Spleen (tissue), 11 donors: ENCODE measurements at regions not wholly inside any gene's neighbourhood (a gene's known extent, or its start where the extent isn't known, plus 50 kb on each side); places are given as distances from the start of the nearest gene placed in this dataset.

ENCODE experiments used
- DNase-seq: peaks from one replicate; pipeline ENCODE4 v3.0.0-alpha.2; 2020
- H3K27ac ChIP-seq, 8 donors: fragments of 200-600 bp; sonication (generic) in 7 of 8; 1 replicate in 4 of 8; 2 replicates in 4 of 8; pipeline versions ENCODE4 v1.5.0 to v1.8.0; 2016 to 2021; ENCODE audit warnings: inconsistent platforms in 4 of 8, mild to moderate bottlenecking in 4 of 8, moderate library complexity in 1 of 8
- H3K27me3 ChIP-seq, 7 donors: fragments of 200-600 bp; sonication (generic) in 6 of 7; replicated peaks in 1 of 7; 1 replicate in 4 of 7; 2 replicates in 3 of 7; pipeline versions ENCODE4 v1.5.0 to v1.8.0; 2016 to 2021; ENCODE audit warnings: inconsistent platforms in 3 of 7, mild to moderate bottlenecking in 1 of 7
- H3K36me3 ChIP-seq, 6 donors: fragments of 200-600 bp; sonication (generic) in 5 of 6; 1 replicate in 4 of 6; 2 replicates in 2 of 6; pipeline versions ENCODE4 v1.5.0 to v1.8.0; 2016 to 2021; ENCODE audit warnings: inconsistent platforms in 2 of 6
- H3K4me1 ChIP-seq, 6 donors: fragments of 200-600 bp; sonication (generic) in 5 of 6; 1 replicate in 3 of 6; 2 replicates in 3 of 6; pipeline versions ENCODE4 v1.5.0 to v1.8.0; 2016 to 2021; ENCODE audit warnings: inconsistent platforms in 3 of 6
- H3K4me3 ChIP-seq, 8 donors: fragments of 200-600 bp; sonication (generic) in 7 of 8; 1 replicate in 4 of 8; 2 replicates in 4 of 8; pipeline versions ENCODE4 v1.5.0 to v1.8.0; 2016 to 2021; ENCODE audit warnings: inconsistent platforms in 4 of 8, mild to moderate bottlenecking in 4 of 8, moderate library complexity in 2 of 8
- H3K9me3 ChIP-seq, 8 donors: fragments of 200-600 bp; sonication (generic) in 7 of 8; 1 replicate in 4 of 8; 2 replicates in 4 of 8; pipeline versions ENCODE4 v1.5.0 to v1.8.0; 2016 to 2021; ENCODE audit warnings: inconsistent platforms in 4 of 8
- POLR2A ChIP-seq, 3 donors: fragments of 450-650 bp; IDR thresholded peaks; one replicate each; pipeline ENCODE4 v1.5.1; 2017; ENCODE audit warnings: antibody characterized with exemption in 3 of 3, mild to moderate bottlenecking in 1 of 3
- POLR2AphosphoS5 ChIP-seq, 3 donors: sonication (generic); formaldehyde crosslinking; IDR thresholded peaks; one replicate each; pipeline ENCODE4 v1.5.1; 2017; ENCODE audit warnings: antibody characterized with exemption in 3 of 3
- WGBS, 5 donors: extraction: QIAGEN DNeasy Blood & Tissue Kit in 3 of 5; methylation state at CpG; one replicate each; pipeline versions ENCODE4 v1.1.5 to v1.1.7; 2013 to 2018; 5-methylcytosine and 5-hydroxymethylcytosine counted together
- intact Hi-C: fragments of 100-400 bp; cut with DNase I; formaldehyde crosslinking; loops from one replicate; pipeline ENCODE4 v1.15.0; 2023; ENCODE audit warnings: low total_unique reads
- TF ChIP-seq, protein P1 (sequence below), 11 experiments: fragments of 200-600 bp in 7 of 11; fragments of 450-650 bp in 4 of 11; sonication (generic) in 4 of 11; IDR thresholded peaks in 8 of 11; conservative IDR thresholded peaks in 3 of 11; 1 replicate in 7 of 11; 2 replicates in 4 of 11; pipeline versions ENCODE4 v1.4.0 to v1.8.0; 2016 to 2021; ENCODE audit warnings: antibody characterized with exemption in 11 of 11, inconsistent platforms in 4 of 11, mild to moderate bottlenecking in 1 of 11
- donor health status: healthy with polysubstance abuse.
- donor health status: DM: no; HTN: no; CAD: no; lungs with moderate emphysema.
- donor health status: DM: no; HTN: no; CAD: no.
- donor health status: Bipolar disorder and iron deficiency.
- donor health status: healthy.
- donor health status: DM: no; HTN: no; CAD: no.
- donor health status: DM: yes; HTN: yes; CAD: no.

DNA sequence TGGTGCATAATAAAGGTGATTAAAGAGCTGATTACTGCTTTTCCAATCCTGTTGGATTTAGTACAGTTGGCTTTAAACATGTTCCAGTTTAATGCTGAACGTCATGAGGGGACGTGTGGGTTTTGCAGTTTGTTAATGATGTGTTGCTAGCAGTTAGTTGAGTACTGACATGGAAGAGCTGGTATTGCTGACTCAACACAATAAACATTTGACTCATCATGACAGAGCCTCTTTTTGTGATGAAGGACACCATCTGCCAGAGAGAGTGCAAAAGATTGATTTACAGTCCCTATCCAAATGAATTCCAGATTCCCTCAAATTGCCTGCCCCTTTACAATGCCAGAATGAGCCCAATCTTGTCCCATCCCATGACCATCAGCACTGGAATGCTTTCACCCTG lies 346.2 kb upstream of the PRICKLE1 start:
- H3K36me3 ChIP-seq, result no peaks in the 10 kb centered on the region
- no peak overlapping the region for H3K27ac ChIP-seq
- intact Hi-C loops, result no loop called here
- TF ChIP-seq POLR2A (IDR thresholded peaks at IDR 0.05) (no peak), POLR2AphosphoS5 (IDR thresholded peaks at IDR 0.05) (no peak)
- TF ChIP-seq, protein P1, sequence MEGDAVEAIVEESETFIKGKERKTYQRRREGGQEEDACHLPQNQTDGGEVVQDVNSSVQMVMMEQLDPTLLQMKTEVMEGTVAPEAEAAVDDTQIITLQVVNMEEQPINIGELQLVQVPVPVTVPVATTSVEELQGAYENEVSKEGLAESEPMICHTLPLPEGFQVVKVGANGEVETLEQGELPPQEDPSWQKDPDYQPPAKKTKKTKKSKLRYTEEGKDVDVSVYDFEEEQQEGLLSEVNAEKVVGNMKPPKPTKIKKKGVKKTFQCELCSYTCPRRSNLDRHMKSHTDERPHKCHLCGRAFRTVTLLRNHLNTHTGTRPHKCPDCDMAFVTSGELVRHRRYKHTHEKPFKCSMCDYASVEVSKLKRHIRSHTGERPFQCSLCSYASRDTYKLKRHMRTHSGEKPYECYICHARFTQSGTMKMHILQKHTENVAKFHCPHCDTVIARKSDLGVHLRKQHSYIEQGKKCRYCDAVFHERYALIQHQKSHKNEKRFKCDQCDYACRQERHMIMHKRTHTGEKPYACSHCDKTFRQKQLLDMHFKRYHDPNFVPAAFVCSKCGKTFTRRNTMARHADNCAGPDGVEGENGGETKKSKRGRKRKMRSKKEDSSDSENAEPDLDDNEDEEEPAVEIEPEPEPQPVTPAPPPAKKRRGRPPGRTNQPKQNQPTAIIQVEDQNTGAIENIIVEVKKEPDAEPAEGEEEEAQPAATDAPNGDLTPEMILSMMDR (IDR thresholded peaks at IDR 0.05 in 8 of 11, conservative IDR thresholded peaks at IDR 0.05 in 3 of 11), result no peak
- WGBS, 5 donors, result 75 to 90% (median 80%) methylated on average over 2 of the region's 2 CpGs
- no peak overlapping the region for H3K4me3 ChIP-seq
- no peaks in the 10 kb centered on the region for H3K27me3 ChIP-seq
- no peaks in the 10 kb centered on the region for H3K4me1 ChIP-seq
- no peak for DNase-seq
- H3K9me3 ChIP-seq, result peaks cover 0 to 27% (median 18%) of the 10 kb centered on the region in 8 donors

DNA sequence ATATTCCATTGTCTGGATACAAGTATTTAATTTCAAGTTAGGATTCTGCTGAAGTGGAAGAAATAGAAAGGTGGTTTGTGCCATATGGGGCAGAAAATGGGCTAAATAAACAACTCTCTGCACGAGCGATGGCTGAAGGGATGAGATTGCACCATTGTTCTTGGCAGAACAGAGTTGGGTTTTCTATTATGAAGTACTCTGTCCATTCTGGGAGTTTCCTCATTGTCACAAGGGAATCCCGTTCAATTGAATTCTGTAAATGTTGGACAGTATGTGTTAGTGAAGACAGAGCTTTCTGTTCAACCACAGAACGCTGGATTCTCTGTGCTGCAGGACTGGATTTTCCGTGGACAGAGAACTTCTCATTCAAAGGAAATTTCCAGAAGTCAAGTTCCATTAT lies 345.5 kb upstream of the PRICKLE1 start:
- DNase-seq, result no peak
- intact Hi-C loops, result no loop called here
- H3K9me3 ChIP-seq, result peaks cover 0 to 20% (median 17%) of the 10 kb centered on the region in 8 donors
- TF ChIP-seq, protein P1 (IDR thresholded peaks at IDR 0.05 in 8 of 11, conservative IDR thresholded peaks at IDR 0.05 in 3 of 11), result no peak
- no peak for TF ChIP-seq POLR2A (IDR thresholded peaks at IDR 0.05)
- no peak for TF ChIP-seq POLR2AphosphoS5 (IDR thresholded peaks at IDR 0.05)
- no peak overlapping the region for H3K4me3 ChIP-seq
- 83 to 94% (median 85%) methylated on average over 5 of the region's 5 CpGs for WGBS, 5 donors
- no peaks in the 10 kb centered on the region for H3K36me3 ChIP-seq
- no peaks in the 10 kb centered on the region for H3K4me1 ChIP-seq
- H3K27me3 ChIP-seq, result no peaks in the 10 kb centered on the region
- H3K27ac ChIP-seq, result no peak overlapping the region

DNA sequence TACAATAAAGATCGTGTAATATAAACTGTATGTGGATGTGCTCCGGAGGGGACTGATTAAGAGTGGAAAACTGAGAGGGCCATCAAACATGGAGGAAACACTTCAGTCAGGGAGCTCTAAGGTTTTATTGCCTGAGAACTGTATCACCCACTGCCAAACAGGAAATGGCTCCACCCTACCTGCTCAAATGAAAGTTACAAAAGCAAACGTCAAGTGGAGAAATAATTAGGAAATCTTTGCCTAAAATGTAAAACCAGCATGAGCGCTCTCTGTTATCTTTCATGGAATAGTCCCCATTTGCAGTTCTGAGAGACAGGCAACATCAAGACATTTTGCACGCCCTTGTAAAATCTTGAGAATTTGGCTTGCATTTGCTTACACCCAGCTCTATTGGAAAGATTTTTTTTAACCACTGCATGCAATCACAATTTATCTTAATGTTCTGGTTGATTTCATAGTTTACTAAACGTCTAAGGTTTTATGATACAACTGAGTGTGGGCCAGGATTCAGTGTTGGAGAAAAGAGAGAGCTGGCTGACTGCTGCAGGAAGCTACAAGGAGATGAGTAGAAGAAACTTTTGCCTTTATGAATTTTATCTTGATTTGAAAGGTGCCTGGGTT lies 344.0 kb upstream of the PRICKLE1 start:
- no peak for TF ChIP-seq POLR2AphosphoS5 (IDR thresholded peaks at IDR 0.05)
- TF ChIP-seq, protein P1 (IDR thresholded peaks at IDR 0.05 in 8 of 11, conservative IDR thresholded peaks at IDR 0.05 in 3 of 11), result no peak
- no peak for TF ChIP-seq POLR2A (IDR thresholded peaks at IDR 0.05)
- WGBS, 5 donors, result 57 to 77% (median 69%) methylated on average over 6 of the region's 6 CpGs
- peaks cover 0 to 5% (median 3%) of the 10 kb centered on the region in 8 donors for H3K9me3 ChIP-seq
- no peak for DNase-seq
- H3K4me1 ChIP-seq, result no peaks in the 10 kb centered on the region
- H3K36me3 ChIP-seq, result no peaks in the 10 kb centered on the region
- no peak overlapping the region for H3K4me3 ChIP-seq
- no peaks in the 10 kb centered on the region for H3K27me3 ChIP-seq
- intact Hi-C loops, result no loop called here
- H3K27ac ChIP-seq, result no peak overlapping the region

DNA sequence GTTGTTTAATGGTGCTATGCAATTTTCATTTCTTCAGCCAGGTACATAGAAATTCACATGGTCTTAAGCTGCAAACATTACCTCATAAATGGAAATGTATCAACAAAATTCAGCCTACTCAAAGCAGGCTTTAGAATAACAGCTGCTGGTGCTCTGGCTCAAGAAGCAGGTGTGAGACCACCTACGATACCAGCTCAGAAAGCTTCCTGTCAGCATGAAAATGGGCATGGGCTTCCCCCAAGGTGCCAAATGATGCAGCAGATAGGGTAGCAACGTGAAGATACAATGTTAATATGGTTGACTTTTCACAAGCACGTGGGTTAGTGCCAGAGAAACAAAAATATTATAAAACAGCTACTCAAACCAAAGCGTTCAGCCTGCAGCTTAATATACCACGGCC lies 343.4 kb upstream of the PRICKLE1 start:
- no peak overlapping the region for H3K4me3 ChIP-seq
- H3K9me3 ChIP-seq, result no peaks in the 10 kb centered on the region
- H3K27ac ChIP-seq, result no peak overlapping the region
- intact Hi-C loops, result no loop called here
- H3K27me3 ChIP-seq, result no peaks in the 10 kb centered on the region
- 68 to 86% (median 80%) methylated on average over 5 of the region's 5 CpGs for WGBS, 5 donors
- no peak for DNase-seq
- H3K4me1 ChIP-seq, result no peaks in the 10 kb centered on the region
- H3K36me3 ChIP-seq, result no peaks in the 10 kb centered on the region
- TF ChIP-seq POLR2AphosphoS5 (IDR thresholded peaks at IDR 0.05), result no peak
- TF ChIP-seq, protein P1 (IDR thresholded peaks at IDR 0.05 in 8 of 11, conservative IDR thresholded peaks at IDR 0.05 in 3 of 11), result no peak
- TF ChIP-seq POLR2A (IDR thresholded peaks at IDR 0.05), result no peak
